HG03520 (cell line): ENCODE measurements at regions not wholly inside any gene's neighbourhood (a gene's known extent, or its start where the extent isn't known, plus 50 kb on each side); places are given as distances from the start of the nearest gene placed in this dataset.
"Not testable (repeated sequence)": the region's sequence is repeated elsewhere in the genome, so short reads cannot be mapped to it uniquely, and the experiment has no call there.

Experiments
- ATAC-seq: cut with Tn5 transposase; IDR thresholded peaks from one replicate; pipeline ENCODE4 v1.9.1; 2021; ENCODE audit warnings: mild to moderate bottlenecking, moderate library complexity; ENCODE audit not compliant: unreplicated experiment

- not testable (repeated sequence) for ATAC-seq
Measured at GRCh38 chr3:164401440-164401839, 676.9 kb downstream of the SI start.

DNA sequence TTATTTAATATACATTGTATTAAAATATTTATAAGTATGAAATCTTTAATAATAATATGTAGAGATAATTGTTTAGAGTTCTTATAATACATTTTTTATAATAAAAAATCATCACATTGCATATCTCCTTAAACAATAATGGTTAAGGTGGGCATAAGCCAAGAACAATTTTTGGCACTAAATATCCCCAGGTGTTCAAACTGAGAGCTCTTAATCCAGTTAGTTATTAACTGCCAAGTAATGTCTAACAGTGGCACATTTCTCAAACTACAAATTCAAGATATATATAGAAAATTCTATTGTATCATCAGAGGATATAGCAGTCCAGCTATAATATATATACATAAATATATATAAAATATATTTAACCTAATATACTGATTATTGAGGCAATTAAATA, 680.8 kb downstream of the SI start:
- no peak for ATAC-seq

DNA sequence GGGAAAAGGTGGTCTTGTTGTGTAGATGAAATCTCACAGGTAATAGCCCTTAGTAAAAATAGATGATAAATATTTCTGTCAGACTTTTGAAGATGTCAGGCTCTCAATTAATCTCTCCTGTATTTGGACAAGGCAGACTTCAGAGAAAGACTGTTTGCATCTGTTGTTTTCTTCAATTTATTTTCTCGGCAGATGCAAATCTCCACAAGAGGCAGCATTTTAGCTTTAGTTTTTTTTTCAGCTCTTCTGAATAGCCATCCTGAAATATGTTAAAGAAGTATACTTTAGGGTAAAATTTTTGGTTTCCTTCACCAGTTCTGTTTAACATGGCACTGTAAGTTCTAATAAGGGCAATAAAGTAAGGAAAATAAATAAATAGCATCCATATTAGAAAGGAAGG, 685.1 kb downstream of the SI start:
- no peak for ATAC-seq

GRCh38 chr3:164390046-164390445, 688.2 kb downstream of the SI start:
- no peak for ATAC-seq

GRCh38 chr3:164387236-164387635, 691.1 kb downstream of the SI start:
- ATAC-seq, result no peak

GRCh38 chr3:164380156-164380555, 698.1 kb downstream of the SI start:
- ATAC-seq, result no peak

DNA sequence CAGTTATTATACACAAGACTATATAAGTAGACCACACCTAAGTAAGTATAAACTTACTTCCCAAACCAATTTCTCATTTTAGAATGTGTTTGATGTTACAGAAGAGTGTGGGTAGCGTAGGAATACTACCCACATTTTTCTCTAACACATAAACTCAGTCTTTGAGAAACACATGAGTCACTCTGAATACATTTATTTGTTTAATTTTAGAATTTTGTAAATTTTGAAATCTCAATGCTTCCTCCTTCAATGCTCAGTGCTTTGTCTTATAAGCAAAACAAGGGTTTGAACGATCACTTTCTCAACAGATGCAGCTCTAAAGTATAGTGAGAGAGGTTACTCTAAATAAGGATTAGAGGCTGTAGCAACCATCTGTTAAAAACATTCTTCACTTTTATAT, 700.8 kb downstream of the SI start:
- no peak for ATAC-seq

- ATAC-seq, result no peak
Measured at GRCh38 chr3:164375995-164376394, 702.3 kb downstream of the SI start.

DNA sequence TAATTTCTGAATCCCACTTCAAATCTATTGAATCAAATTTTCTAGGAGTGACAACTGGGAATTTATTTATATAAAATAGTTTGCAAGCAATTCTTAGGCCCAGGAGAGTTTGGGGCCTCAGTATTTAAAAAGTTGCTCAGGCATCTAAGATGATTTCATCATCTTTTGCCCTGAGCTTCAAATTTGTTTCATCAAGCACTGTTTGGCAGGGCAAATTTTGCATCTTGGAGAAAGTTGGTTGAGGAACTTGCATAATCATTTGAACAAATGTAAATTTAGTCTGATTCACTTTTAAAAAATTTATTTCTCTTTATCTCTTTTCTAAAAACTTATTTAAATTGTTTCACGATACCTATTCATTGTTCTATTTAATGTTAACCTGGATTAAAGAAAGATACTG, 702.8 kb downstream of the SI start:
- ATAC-seq, result no peak

DNA sequence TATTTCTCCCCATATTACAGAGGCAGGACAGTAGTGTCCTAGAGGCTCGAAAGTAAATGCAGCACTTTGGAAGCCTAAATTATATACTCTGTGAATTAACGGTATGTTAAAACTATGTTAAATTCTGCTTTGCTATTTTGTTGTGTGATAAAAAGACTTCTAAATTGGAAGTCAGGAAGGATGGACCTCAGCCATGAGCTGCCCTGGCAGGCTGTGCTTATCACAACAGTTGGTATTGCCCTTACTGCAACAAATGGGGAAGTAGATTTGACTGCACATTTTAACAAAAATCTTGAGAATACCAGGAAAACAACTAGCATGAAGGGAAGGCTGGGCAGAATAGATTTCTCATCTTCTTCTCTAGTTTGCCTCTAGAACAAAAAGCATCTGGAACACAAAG, 706.6 kb downstream of the SI start:
- ATAC-seq, result no peak

- ATAC-seq, result no peak
Measured at GRCh38 chr3:164370970-164371369, 707.3 kb downstream of the SI start.

DNA sequence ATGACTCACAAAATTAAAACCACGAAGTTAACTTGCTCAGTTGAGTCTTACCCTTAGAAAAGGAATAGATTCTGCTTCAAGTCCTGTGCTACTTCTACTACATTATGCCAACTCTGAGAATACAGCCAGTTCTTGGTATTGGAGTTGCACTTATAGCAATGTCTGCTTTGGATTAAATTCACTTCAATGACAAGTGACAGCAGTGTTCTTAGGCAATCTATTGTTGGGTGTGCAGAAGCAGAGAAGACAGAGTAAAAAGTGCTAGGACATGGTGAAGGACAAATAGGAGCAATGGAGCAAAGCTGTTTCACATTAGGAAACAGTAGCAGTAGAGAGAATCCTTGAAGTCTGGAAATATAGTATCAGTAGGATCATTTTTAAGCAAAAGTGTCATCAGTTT, 713.1 kb downstream of the SI start:
- no peak for ATAC-seq

DNA sequence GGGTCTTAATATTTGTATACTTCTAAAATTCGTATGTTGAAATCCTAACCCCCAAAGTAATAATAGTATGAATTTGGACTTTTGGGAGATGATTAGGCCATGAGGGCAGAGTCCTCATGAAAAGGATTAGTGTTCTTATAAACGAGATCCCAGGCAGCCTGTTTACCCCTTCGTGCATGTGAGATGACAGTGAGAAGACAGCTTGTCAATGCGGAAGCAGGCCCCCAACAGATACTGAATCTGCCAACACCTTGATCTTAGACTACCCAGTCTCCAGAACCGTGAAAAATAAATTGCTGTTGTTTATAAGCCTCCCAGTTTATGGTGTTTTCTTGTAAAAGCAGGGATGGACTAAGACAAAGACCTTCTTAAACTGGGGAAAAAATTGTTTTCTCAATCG, 714.2 kb downstream of the SI start:
- no peak for ATAC-seq

- no peak for ATAC-seq
Measured at GRCh38 chr3:164360738-164361406, 717.4 kb downstream of the SI start.

DNA sequence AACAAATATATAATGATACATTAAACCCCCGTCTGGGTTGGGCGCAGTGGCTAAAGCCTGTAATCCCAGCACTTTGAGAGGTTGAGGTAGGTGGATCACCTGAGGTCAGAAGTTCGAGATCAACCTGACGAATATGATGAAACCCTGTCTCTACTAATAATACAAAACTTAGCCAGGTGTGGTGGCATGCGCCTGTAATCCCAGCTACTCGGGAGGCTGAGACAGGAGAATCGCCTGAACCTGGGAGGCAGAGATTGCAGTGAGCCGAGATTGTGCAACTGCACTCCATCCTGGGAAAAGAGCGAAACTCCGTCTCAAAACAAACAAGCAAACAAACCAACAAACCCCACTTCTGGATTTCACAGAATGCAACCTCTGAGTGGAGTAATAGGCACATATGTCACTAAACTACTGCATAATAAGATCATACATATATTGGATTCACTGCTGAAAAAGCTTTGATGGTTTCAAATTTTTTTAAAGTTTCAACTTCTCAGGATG, 718.2 kb downstream of the SI start:
- ATAC-seq, result no peak

DNA sequence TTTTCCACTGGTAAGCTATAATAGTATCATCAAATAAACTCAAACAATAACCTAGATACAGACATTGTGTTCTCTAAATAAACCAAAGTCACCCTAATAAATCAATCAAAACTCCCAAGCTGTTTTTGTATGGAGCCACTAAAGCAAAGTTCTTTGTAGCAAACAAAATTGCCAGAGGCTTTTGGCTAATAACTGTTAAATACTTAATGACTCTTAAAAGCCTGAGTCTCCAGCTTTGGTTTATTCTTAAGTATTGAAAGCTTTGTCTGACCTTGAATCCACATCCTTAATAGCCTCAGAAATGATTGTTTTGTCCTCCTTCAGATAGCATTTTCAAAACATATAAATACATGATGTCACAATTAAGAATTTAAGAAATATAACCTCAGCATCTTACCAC, 725.3 kb downstream of the SI start:
- no peak for ATAC-seq

DNA sequence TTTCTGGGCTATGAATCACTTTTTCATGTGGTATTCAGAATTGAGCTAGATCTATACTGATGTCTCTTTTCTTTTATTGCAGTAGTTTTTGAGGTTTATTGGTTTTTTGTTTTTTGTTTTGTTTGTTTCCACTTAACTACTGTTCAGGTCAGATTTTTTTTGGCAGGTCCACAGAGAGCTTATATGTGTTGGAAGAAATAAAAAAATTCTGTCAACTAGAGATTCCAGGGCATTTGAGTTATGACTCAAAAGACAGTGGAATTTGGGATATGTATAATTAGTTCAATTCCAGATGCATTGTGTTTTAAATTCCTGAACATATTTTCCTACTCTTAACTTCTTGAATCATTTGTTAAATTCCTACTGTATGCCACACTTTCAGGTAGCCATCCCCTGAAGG, 727.2 kb downstream of the SI start:
- no peak for ATAC-seq

DNA sequence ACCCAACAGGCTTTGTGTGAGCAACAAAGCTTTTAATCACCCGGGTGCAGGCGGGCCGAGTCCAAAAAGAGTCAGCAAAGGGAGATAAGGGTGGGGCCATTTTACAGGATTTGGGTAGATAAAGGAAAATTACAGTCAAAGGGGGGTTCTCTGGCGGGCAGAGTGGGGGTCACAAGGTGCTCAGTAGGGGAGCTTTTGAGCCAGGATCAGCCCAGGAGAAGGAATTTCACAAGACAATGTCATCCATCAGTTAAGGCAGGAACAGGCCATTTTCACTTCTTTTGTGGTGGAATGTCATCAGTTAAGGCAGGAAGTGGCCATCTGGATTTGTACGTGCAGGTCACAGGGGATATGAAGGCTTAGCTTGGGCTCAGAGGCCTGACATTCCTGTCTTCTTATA, 736.1 kb downstream of the SI start:
- ATAC-seq, result not testable (repeated sequence)

DNA sequence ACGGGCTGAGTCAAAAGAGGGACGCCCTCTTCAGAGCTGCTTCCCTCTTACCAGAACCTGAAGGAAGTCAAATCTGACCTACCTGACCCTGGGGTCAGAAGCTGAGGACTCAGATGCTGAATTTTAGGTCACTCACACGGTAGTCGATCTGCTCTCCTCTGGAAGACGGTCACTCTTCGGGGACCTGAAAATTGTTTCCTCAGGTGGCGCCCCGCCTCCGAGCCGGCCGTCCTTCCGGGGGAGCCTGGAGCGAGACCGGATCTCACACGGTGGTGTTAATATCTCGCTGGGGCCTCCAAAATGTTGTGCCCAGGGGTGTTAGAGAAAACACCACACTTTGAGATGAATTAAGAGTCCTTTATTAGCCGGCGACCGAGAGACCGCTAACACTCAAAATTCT, 737.2 kb downstream of the SI start:
- no peak for ATAC-seq

- ATAC-seq, result no peak
Measured at GRCh38 chr3:164340273-164340672, 738.0 kb downstream of the SI start.

GRCh38 chr3:164332831-164333802, 745.2 kb downstream of the SI start:
- ATAC-seq, result no peak

GRCh38 chr3:164326714-164327113, 751.6 kb downstream of the SI start:
- ATAC-seq, result no peak
